Hepatocyte (in vitro differentiated cells): ENCODE measurements at regions not wholly inside any gene's neighbourhood (a gene's known extent, or its start where the extent isn't known, plus 50 kb on each side); places are given as distances from the start of the nearest gene placed in this dataset.

ENCODE experiments used
- DNase-seq: peaks from one replicate; pipeline ENCODE4 v3.0.0-alpha.2; 2016; ENCODE audit warnings: low spot score
- H2AFZ ChIP-seq: fragments of 200-600 bp; sonication (generic); 2 replicates; pipeline ENCODE4 v1.6.0; 2016; ENCODE audit warnings: antibody characterized with exemption, mild to moderate bottlenecking
- H3K27ac ChIP-seq: fragments of 200-600 bp; sonication (generic); 2 replicates; pipeline ENCODE4 v1.5.1; 2016; ENCODE audit warnings: mild to moderate bottlenecking
- H3K27me3 ChIP-seq: fragments of 200-600 bp; sonication (generic); 2 replicates; pipeline ENCODE4 v1.6.1; 2016
- H3K36me3 ChIP-seq: fragments of 200-600 bp; sonication (generic); replicated peaks from 2 replicates; pipeline ENCODE4 v1.5.1; 2016; ENCODE audit warnings: low read depth; ENCODE audit not compliant: insufficient read depth
- H3K4me1 ChIP-seq: fragments of 200-600 bp; sonication (generic); 2 replicates; pipeline ENCODE4 v1.5.1; 2016; ENCODE audit warnings: mild to moderate bottlenecking, moderate library complexity; ENCODE audit not compliant: insufficient read depth
- H3K4me2 ChIP-seq: fragments of 200-600 bp; sonication (generic); 2 replicates; pipeline ENCODE4 v1.6.0; 2016
- H3K4me3 ChIP-seq: fragments of 200-600 bp; sonication (generic); 2 replicates; pipeline ENCODE4 v1.5.1; 2016; ENCODE audit warnings: mild to moderate bottlenecking
- H3K79me2 ChIP-seq: fragments of 200-600 bp; sonication (generic); 2 replicates; pipeline ENCODE4 v1.6.0; 2017; ENCODE audit warnings: mild to moderate bottlenecking
- H3K9me2 ChIP-seq: fragments of 200-600 bp; sonication (generic); replicated peaks from 2 replicates; pipeline ENCODE4 v1.6.0; 2017; ENCODE audit warnings: mild to moderate bottlenecking; ENCODE audit not compliant: insufficient read depth
- H3K9me3 ChIP-seq: fragments of 200-600 bp; sonication (generic); 2 replicates; pipeline ENCODE4 v1.5.1; 2016; ENCODE audit warnings: low read depth, mild to moderate bottlenecking
- H4K20me1 ChIP-seq: fragments of 200-600 bp; sonication (generic); 2 replicates; pipeline ENCODE4 v1.6.0; 2016; ENCODE audit warnings: mild to moderate bottlenecking; ENCODE audit not compliant: insufficient read depth, poor library complexity, severe bottlenecking
- CTCF ChIP-seq: fragments of 200-600 bp; sonication (generic); IDR thresholded peaks from 2 replicates; pipeline ENCODE4 v1.5.1; 2016; ENCODE audit warnings: antibody characterized with exemption, mild to moderate bottlenecking; ENCODE audit not compliant: poor library complexity
- EZH2 ChIP-seq: fragments of 200-600 bp; sonication (generic); IDR thresholded peaks from 2 replicates; pipeline ENCODE4 v1.6.1; 2016; ENCODE audit warnings: antibody characterized with exemption, mild to moderate bottlenecking, borderline replicate concordance
- EZH2phosphoT487 ChIP-seq: fragments of 200-600 bp; sonication (generic); IDR thresholded peaks from one replicate; pipeline ENCODE4 v1.6.1; 2018; ENCODE audit warnings: antibody characterized with exemption, mild to moderate bottlenecking, low read depth, moderate library complexity; ENCODE audit not compliant: unreplicated experiment, severe bottlenecking
- WGBS: methylation state at CpG from one replicate; pipeline ENCODE4 v1.1.6; 2016; ENCODE audit warnings: low lambda C conversion rate; ENCODE audit errors: missing lambda C conversion rate; 5-methylcytosine and 5-hydroxymethylcytosine counted together

GRCh38 chr10:33569702-33570101 is 235.2 kb upstream of the NRP1 start:
- WGBS, result 88% methylated on average over 1 of the region's 1 CpG
- H3K27ac ChIP-seq, result no peak overlapping the region

GRCh38 chr10:33566426-33566825 is 232.0 kb upstream of the NRP1 start:
- Histone ChIP-seq H3K9me3 (no peaks in the 10 kb centered on the region), H3K27ac (no peak overlapping the region), H3K36me3 (no peaks in the 10 kb centered on the region), H3K4me1 (no peaks in the 10 kb centered on the region), H3K27me3 (no peaks in the 10 kb centered on the region), H2AFZ (no peak overlapping the region), H3K79me2 (no peaks in the 10 kb centered on the region), H3K9me2 (no peaks in the 10 kb centered on the region), H3K4me2 (no peak overlapping the region), H3K4me3 (no peak overlapping the region), H4K20me1 (no peaks in the 10 kb centered on the region)
- no peak for DNase-seq
- 69% methylated on average over 3 of the region's 3 CpGs for WGBS
- TF ChIP-seq EZH2phosphoT487 (no peak), CTCF (no peak), EZH2 (no peak)

More at GRCh38 chr10:33569702-33570101, 235.2 kb upstream of the NRP1 start:
- no peaks in the 10 kb centered on the region for H3K27me3 ChIP-seq
- no peak overlapping the region for H3K4me2 ChIP-seq
- no peaks in the 10 kb centered on the region for H3K79me2 ChIP-seq
- no peaks in the 10 kb centered on the region for H3K9me3 ChIP-seq
- H3K9me2 ChIP-seq, result no peaks in the 10 kb centered on the region
- no peaks in the 10 kb centered on the region for H3K4me1 ChIP-seq
- H2AFZ ChIP-seq, result no peak overlapping the region
- no peaks in the 10 kb centered on the region for H3K36me3 ChIP-seq
- H4K20me1 ChIP-seq, result no peaks in the 10 kb centered on the region
- TF ChIP-seq EZH2phosphoT487 (no peak), EZH2 (no peak), CTCF (no peak)
- no peak for DNase-seq
- H3K4me3 ChIP-seq, result no peak overlapping the region

- Histone ChIP-seq H2AFZ (no peak overlapping the region), H3K36me3 (no peaks in the 10 kb centered on the region), H3K9me3 (no peaks in the 10 kb centered on the region), H3K4me2 (no peak overlapping the region), H4K20me1 (no peaks in the 10 kb centered on the region), H3K79me2 (no peaks in the 10 kb centered on the region), H3K27me3 (no peaks in the 10 kb centered on the region), H3K4me3 (no peak overlapping the region), H3K9me2 (no peaks in the 10 kb centered on the region), H3K27ac (no peak overlapping the region), H3K4me1 (no peaks in the 10 kb centered on the region)
- TF ChIP-seq CTCF (no peak), EZH2phosphoT487 (no peak), EZH2 (no peak)
- 63% methylated on average over 6 of the region's 6 CpGs for WGBS
- no peak for DNase-seq
Measured at GRCh38 chr10:33566001-33566400, 231.5 kb upstream of the NRP1 start.

GRCh38 chr10:33565231-33565630 is 230.8 kb upstream of the NRP1 start:
- Histone ChIP-seq H3K36me3 (no peaks in the 10 kb centered on the region), H3K27me3 (no peaks in the 10 kb centered on the region), H3K9me3 (no peaks in the 10 kb centered on the region), H3K9me2 (no peaks in the 10 kb centered on the region), H3K79me2 (no peaks in the 10 kb centered on the region), H2AFZ (no peak overlapping the region), H3K4me3 (no peak overlapping the region), H3K4me1 (no peaks in the 10 kb centered on the region), H3K4me2 (no peak overlapping the region), H4K20me1 (no peaks in the 10 kb centered on the region), H3K27ac (no peak overlapping the region)
- TF ChIP-seq EZH2phosphoT487 (no peak), CTCF (no peak), EZH2 (no peak)
- no peak for DNase-seq
